ENCODE measurements at regions not wholly inside any gene's neighbourhood (a gene's known extent, or its start where the extent isn't known, plus 50 kb on each side); places are given as distances from the start of the nearest gene placed in this dataset.

DNA sequence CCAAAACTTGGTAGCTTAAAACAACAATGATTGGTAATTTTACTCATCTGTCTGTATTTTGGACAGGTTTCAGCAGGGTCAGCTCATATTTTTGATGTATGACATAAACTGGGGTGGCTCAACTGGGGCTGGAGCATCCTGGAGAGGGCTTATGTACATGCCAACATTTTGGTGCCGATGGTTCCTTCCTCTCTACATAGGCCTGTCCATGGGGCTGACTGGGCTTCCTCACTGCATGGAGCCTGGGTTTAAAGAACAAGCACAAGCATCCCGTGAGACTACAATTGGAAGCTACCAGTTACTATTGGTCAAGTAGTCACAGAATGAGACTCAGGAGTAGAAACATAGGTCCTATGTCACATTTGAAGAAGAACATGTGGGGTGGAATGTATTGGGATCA, 95.0 kb downstream of the DDX1 start:
- Histone ChIP-seq H3K27me3 (no peaks in the 10 kb centered on the region), H3K36me3 (no peaks in the 10 kb centered on the region), H3K4me3 (no peak overlapping the region), H3K27ac (replicated peaks in 1 of 4) (no peak overlapping the region), H3K4me1 (no peaks in the 10 kb centered on the region), H3K9me3 (peaks cover 0 to 8% (median 0%) of the 10 kb centered on the region in 4 donors)
- WGBS, result 100% methylated on average over 2 of the region's 2 CpGs
- no peak for DNase-seq (ENCODE audit: extremely low spot score)
- intact Hi-C loops (cut with DNase I), result no loop called here
- TF ChIP-seq POLR2A (IDR thresholded peaks at IDR 0.05; ENCODE audit: low read depth) (no peak), CTCF (IDR thresholded peaks at IDR 0.05) (no peak), EP300 (IDR thresholded peaks at IDR 0.05) (no peak), POLR2AphosphoS5 (IDR thresholded peaks at IDR 0.05) (no peak)

GRCh38 chr2:15687243-15687642, 95.6 kb downstream of the DDX1 start:
- Histone ChIP-seq H3K27ac (replicated peaks in 1 of 4) (no peak overlapping the region), H3K4me3 (no peak overlapping the region), H3K27me3 (no peaks in the 10 kb centered on the region), H3K9me3 (peaks cover 0 to 8% (median 0%) of the 10 kb centered on the region in 4 donors), H3K36me3 (no peaks in the 10 kb centered on the region), H3K4me1 (no peaks in the 10 kb centered on the region)
- WGBS, result 80% methylated on average over 1 of the region's 1 CpG
- no peak for DNase-seq (ENCODE audit: extremely low spot score)
- TF ChIP-seq POLR2A (IDR thresholded peaks at IDR 0.05; ENCODE audit: low read depth) (no peak), EP300 (IDR thresholded peaks at IDR 0.05) (no peak), CTCF (IDR thresholded peaks at IDR 0.05) (no peak), POLR2AphosphoS5 (IDR thresholded peaks at IDR 0.05) (no peak)
- intact Hi-C loops (cut with DNase I), result no loop called here

DNA sequence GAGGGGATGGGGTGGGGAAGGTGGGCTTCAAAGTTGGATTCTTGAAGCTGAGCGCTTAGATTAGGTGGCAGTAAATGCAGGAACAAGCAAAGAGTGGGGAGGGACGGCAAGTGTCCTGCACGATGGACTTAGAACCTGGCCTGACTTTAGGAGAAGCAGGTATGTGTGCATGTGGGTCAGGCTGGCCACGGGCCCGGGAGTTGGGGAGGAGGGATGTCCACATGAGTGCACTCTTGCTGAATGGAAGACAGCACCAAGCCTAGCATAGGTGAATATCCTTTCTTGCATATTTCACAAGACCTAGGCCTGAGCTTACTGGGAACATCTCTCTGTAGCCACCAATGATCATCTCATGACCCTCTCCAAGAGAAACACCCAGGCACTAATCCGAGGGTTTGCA, 96.1 kb downstream of the DDX1 start:
- no peaks in the 10 kb centered on the region for H3K4me1 ChIP-seq
- intact Hi-C loops (cut with DNase I), result no loop called here
- no peaks in the 10 kb centered on the region for H3K27me3 ChIP-seq
- 91% methylated on average over 6 of the region's 6 CpGs for WGBS
- peaks cover 0 to 8% (median 0%) of the 10 kb centered on the region in 4 donors for H3K9me3 ChIP-seq
- no peak overlapping the region for H3K27ac ChIP-seq (replicated peaks in 1 of 4)
- no peak overlapping the region for H3K4me3 ChIP-seq
- no peak for DNase-seq (ENCODE audit: extremely low spot score)
- H3K36me3 ChIP-seq, result no peaks in the 10 kb centered on the region
- TF ChIP-seq EP300 (IDR thresholded peaks at IDR 0.05) (no peak), POLR2A (IDR thresholded peaks at IDR 0.05; ENCODE audit: low read depth) (no peak), POLR2AphosphoS5 (IDR thresholded peaks at IDR 0.05) (no peak), CTCF (IDR thresholded peaks at IDR 0.05) (no peak)

DNA sequence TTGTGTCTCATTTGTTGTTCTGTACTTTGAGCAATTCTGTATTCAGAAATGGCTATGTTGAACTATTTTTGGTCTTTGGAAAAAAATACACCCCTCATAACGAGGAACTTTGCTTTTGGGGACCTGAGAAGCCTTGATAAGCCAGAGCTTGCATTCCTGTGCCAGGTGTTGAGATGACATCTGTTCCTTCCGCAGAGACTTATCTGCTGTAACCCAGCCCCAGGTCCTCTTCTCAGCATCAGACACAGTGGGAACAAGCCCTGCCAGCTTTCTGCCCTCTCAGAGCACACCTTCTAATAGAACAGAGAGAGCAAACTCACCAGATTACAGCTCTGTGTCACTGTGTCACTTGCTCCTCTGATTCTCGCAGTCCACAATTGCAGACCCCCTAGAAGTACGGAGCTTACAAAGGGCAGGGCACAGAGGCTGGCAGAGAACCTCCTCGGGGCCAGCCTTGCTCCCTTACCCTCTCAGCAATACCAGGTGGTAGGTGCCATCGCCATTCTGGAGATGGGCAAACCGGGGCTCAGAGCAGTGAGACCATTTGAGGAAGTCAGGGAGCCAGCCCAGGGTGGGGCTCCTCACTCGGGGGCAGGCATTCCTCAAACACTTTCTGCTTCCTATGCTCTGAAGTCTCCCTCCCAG, 97.4 kb downstream of the DDX1 start:
- Histone ChIP-seq H3K4me3 (no peak overlapping the region), H3K4me1 (no peaks in the 10 kb centered on the region), H3K27me3 (no peaks in the 10 kb centered on the region), H3K36me3 (no peaks in the 10 kb centered on the region), H3K27ac (replicated peaks in 1 of 4) (no peak overlapping the region), H3K9me3 (peaks cover 0 to 8% (median 0%) of the 10 kb centered on the region in 4 donors)
- 67% methylated on average over 8 of the region's 8 CpGs for WGBS
- intact Hi-C loops (cut with DNase I), result no loop called here
- no peak for DNase-seq (ENCODE audit: extremely low spot score)
- TF ChIP-seq POLR2A (IDR thresholded peaks at IDR 0.05; ENCODE audit: low read depth), result no peak
- no peak for TF ChIP-seq POLR2AphosphoS5 (IDR thresholded peaks at IDR 0.05)

DNA sequence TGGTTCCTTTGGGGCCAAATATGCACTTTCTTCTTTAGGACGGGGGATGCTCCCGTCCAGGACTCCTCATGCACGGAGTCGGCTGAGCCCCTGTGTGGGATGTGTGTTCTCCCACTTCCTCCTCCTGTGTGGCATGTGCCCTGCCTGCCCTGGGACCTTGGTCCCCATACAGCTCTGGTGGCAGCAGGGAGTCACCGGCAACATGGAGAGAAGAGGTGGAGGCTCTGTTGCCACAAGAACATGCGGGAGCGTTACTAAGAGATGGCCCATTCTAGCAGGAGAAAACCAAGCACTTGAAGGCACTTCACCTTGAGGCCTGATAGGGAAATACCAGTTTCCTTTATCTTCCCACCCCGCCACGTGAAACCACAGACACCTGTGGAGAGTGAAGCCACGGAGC, 98.0 kb downstream of the DDX1 start:
- WGBS, result 93% methylated on average over 8 of the region's 10 CpGs
- Histone ChIP-seq H3K27ac (replicated peaks in 1 of 4) (no peak overlapping the region), H3K4me1 (no peaks in the 10 kb centered on the region), H3K4me3 (no peak overlapping the region), H3K36me3 (no peaks in the 10 kb centered on the region), H3K9me3 (peaks cover 0 to 8% (median 0%) of the 10 kb centered on the region in 4 donors), H3K27me3 (no peaks in the 10 kb centered on the region)
- DNase-seq (ENCODE audit: extremely low spot score), result no peak
- intact Hi-C loops (cut with DNase I), result no loop called here
- TF ChIP-seq POLR2AphosphoS5 (IDR thresholded peaks at IDR 0.05), result no peak
- no peak for TF ChIP-seq EP300 (IDR thresholded peaks at IDR 0.05)
- TF ChIP-seq CTCF (IDR thresholded peaks at IDR 0.05), result no peak
- no peak for TF ChIP-seq POLR2A (IDR thresholded peaks at IDR 0.05; ENCODE audit: low read depth)

Measured in esophagus muscularis mucosa (tissue), 4 donors.